Limb (tissue), 2 donors: ENCODE measurements at regions not wholly inside any gene's neighbourhood (a gene's known extent, or its start where the extent isn't known, plus 50 kb on each side); places are given as distances from the start of the nearest gene placed in this dataset.

Source experiments
- DNase-seq, 2 donors: peaks; one replicate each; pipeline ENCODE4 v3.0.0-alpha.2; 2016; ENCODE audit errors: extremely low spot score in 2 of 2

GRCh38 chr3:109900783-109901182, 563.4 kb upstream of the DPPA4 start:
- DNase-seq: no peak

- DNase-seq: no peak
These were observed 565.2 kb upstream of the DPPA4 start for GRCh38 chr3:109902549-109902948.

- no peak for DNase-seq
These were observed 565.8 kb upstream of the DPPA4 start for GRCh38 chr3:109903100-109903499.

GRCh38 chr3:109910772-109911171, 573.4 kb upstream of the DPPA4 start:
- DNase-seq: no peak

- DNase-seq: no peak
These were observed 581.4 kb upstream of the DPPA4 start for GRCh38 chr3:109918740-109919139.

GRCh38 chr3:109920749-109921148, 583.4 kb upstream of the DPPA4 start:
- DNase-seq: no peak

GRCh38 chr3:109921509-109921908, 584.2 kb upstream of the DPPA4 start:
- no peak for DNase-seq

GRCh38 chr3:109922856-109923255, 585.5 kb upstream of the DPPA4 start:
- no peak for DNase-seq

- DNase-seq: no peak
These were observed 586.1 kb upstream of the DPPA4 start for GRCh38 chr3:109923431-109923830.

GRCh38 chr3:109924196-109924595, 586.9 kb upstream of the DPPA4 start:
- no peak for DNase-seq

- no peak for DNase-seq
These were observed 589.0 kb upstream of the DPPA4 start for GRCh38 chr3:109926376-109926775.

- no peak for DNase-seq
These were observed 589.8 kb upstream of the DPPA4 start for GRCh38 chr3:109927161-109927560.

- DNase-seq: no peak
These were observed 590.4 kb upstream of the DPPA4 start for GRCh38 chr3:109927726-109928125.

- no peak for DNase-seq
These were observed 593.2 kb upstream of the DPPA4 start for GRCh38 chr3:109930582-109930981.

GRCh38 chr3:109933576-109933975, 596.2 kb upstream of the DPPA4 start:
- no peak for DNase-seq

- no peak for DNase-seq
These were observed 602.5 kb upstream of the DPPA4 start for GRCh38 chr3:109939817-109940216.

- no peak for DNase-seq
These were observed 605.8 kb upstream of the DPPA4 start for GRCh38 chr3:109943181-109943580.

- DNase-seq: no peak
These were observed 607.5 kb upstream of the DPPA4 start for GRCh38 chr3:109944836-109945235.

GRCh38 chr3:109952924-109953323, 615.6 kb upstream of the DPPA4 start:
- no peak for DNase-seq

GRCh38 chr3:109963831-109964230, 626.5 kb upstream of the DPPA4 start:
- DNase-seq: no peak

GRCh38 chr3:109973733-109974132, 636.4 kb upstream of the DPPA4 start:
- no peak for DNase-seq

- no peak for DNase-seq
These were observed 640.6 kb upstream of the DPPA4 start for GRCh38 chr3:109977897-109978296.

GRCh38 chr3:109982201-109982600, 644.9 kb upstream of the DPPA4 start:
- no peak for DNase-seq

- no peak for DNase-seq
These were observed 647.6 kb upstream of the DPPA4 start for GRCh38 chr3:109984976-109985375.
